GM19023 (cell line): ENCODE measurements at regions not wholly inside any gene's neighbourhood (a gene's known extent, or its start where the extent isn't known, plus 50 kb on each side); places are given as distances from the start of the nearest gene placed in this dataset.

Experiments
- ATAC-seq: cut with Tn5 transposase; IDR thresholded peaks from one replicate; pipeline ENCODE4 v1.9.1; 2021; ENCODE audit warnings: mild to moderate bottlenecking, moderate library complexity; ENCODE audit not compliant: unreplicated experiment

DNA sequence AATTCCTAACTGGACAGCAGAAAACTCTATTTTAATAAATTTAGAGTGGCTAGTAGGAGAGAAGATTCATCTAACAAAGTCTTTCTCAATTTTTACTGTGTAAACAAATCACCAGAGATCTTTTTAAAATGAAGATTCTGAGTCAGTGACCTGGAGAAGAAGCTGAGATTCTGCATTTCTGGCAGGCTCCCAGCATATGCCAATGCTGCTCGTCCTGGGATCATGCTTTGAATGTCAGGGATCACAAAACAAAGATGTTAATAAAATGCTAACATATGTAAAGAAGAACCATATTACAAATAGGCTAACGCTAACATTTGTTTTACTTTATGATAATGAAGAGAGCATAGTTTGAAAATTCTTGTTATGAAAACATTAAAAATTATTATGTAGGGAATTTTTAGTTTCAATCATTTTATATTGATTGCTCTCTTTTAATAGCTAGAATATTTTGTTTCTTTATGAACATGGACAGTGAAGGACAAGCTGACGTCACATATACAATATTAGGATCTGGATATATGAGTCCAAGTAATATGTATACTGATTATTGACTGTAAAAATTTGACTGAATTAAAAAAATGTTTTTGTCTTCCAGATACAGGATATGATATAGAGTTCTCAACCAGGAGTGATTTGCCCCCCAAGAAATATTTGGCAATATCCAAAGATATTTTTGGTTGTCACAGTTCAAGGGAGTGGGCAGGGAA is 160.8 kb upstream of the GPR149 start:
- no peak for ATAC-seq

DNA sequence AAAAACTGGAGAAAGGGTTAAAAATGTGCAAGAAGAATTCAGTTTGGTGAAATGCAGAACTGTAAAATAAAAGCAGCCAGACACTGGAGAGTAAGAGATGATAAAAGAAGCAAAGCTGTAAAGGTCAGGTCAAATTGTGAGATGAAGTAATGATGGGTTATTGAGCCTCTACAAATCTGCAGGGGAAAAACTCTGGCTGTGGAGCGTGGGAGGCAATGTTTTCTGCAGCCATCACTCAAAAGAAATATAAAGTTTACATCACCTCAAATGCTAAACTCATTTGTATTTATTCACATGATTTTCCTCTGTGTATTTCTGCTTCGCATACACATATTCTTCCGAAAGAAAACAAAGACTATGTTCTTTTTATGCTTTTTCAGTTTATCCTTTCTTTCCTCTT is 158.8 kb upstream of the GPR149 start:
- ATAC-seq: no peak

DNA sequence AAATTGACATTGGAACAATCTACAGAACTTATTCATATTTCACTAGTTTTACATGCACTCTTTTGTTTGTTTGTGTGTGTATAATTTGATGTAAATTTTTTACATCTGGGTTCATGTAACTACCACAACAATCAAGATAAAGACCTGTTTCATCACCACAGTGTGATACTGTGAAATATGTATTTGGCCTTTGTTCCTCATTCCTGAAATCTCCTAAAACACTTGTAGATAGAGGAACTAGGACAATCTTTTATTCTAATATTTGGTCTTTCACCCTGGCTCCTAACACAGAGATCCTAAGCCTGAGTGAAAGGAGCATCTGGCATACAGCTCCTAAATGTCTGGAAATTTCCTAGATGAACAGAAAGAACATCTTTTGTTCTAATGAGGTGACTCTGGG is 155.0 kb upstream of the GPR149 start:
- ATAC-seq: no peak

GRCh38 chr3:154584041-154584440 is 154.1 kb upstream of the GPR149 start:
- no peak for ATAC-seq

DNA sequence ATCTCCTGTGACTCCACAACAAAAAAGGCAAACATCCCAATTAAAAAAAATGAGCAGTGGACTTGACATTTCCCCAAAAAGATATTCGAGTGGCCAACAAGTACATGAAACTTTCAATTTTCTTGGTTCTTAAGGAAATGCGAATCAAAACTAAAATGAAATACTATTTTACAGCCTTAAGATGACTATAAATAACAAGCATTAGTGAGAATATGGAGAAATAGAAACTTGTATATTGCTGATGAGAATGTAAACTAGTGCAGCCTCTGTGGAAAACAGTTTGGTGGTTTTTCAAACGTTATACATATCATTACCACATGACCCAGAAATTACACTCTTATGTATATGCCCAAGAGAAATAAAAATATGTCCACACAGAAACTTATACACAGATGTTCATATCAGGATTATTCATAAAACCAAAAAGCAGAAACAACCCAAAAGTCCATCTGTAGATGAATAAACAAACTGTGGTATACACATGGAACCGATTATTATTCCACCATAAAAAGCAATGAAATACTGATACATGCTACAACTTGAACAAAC is 153.2 kb upstream of the GPR149 start:
- no peak for ATAC-seq

DNA sequence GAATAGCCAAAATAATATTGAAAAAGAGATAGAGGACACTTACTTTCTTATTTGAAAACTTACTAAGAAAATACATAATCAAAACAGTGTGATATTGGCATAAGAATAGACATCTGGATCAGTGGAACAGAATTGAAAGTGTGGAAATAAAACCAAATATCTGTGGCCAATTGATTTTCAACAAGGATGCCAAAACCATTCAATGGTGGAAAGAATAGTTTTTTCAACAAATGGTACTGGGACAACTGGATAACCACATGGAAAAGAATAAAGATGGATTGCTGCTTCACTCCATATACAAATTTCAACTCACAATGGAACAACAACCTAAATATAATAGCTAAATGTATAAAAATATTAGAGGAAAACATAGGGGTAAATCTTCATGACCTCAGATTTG is 152.5 kb upstream of the GPR149 start:
- no peak for ATAC-seq

- ATAC-seq: no peak
Observed at GRCh38 chr3:154571553-154572226, 141.7 kb upstream of the GPR149 start.

- no peak for ATAC-seq
Observed at GRCh38 chr3:154568064-154568463, 138.1 kb upstream of the GPR149 start.

DNA sequence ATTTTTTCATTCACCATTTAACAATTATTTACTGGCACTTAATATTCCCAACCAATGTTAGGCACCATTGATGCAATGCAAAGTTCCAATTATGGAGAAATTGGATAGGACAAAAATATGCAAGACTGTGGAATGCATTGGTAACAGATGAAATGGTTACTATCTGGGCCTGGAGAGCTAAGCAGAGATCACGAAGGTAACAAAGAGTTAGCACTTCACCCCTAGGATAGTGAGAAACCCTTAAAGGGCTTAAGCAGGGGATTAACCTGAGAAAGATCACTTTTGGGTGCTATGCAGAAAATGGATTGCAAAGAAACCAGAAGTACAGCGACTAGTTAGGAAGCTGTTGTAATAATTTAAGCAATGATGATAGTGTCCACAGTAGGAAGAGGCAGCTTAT is 129.6 kb upstream of the GPR149 start:
- no peak for ATAC-seq

- no peak for ATAC-seq
Observed at GRCh38 chr3:154552338-154552737, 122.3 kb upstream of the GPR149 start.

DNA sequence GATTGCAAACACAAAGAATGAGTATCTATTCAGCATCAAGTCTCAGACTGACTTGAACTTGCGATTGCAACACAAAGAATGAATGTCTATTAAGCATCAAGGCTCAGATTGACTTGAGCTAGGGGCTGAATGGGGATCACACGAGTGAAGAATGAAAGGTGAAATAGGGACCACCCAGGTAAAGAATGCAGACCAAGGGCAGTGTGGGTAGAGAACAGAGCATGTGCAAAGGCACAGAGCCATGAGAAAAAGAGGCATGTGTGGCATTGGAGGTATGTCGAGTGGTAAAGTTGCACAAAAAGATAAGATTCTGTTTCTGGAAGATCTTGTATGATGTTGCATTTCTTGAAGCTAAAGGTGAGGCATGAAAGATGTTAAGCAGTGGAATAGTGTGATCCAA is 119.4 kb upstream of the GPR149 start:
- ATAC-seq: no peak

- ATAC-seq: no peak
Observed at GRCh38 chr3:154548341-154548740, 118.4 kb upstream of the GPR149 start.

GRCh38 chr3:154542837-154543236 is 112.8 kb upstream of the GPR149 start:
- ATAC-seq: no peak

- no peak for ATAC-seq
Observed at GRCh38 chr3:154540950-154541604, 111.1 kb upstream of the GPR149 start.

- no peak for ATAC-seq
Observed at GRCh38 chr3:154538566-154539360, 108.8 kb upstream of the GPR149 start.

DNA sequence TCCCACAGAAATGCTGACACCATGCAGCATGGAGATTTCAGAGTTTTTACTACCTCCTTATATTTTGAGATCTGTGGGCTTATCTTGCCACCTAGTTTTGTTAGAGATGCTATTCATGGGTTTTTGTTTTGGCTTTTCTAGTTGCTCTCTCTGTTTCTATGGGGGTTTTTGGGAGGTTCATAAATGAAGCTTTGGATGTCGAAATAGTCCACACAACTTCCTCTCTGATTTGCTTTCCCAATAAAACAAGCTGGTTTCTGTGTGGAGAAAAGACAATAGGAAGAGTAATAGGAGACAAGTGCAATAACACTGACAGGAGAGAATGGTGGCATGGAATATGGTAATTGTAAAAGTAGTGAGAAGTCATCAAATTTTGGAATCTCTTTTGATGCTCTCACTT is 106.8 kb upstream of the GPR149 start:
- no peak for ATAC-seq

- ATAC-seq: no peak
Observed at GRCh38 chr3:154522036-154522602, 92.1 kb upstream of the GPR149 start.

GRCh38 chr3:154517404-154517803 is 87.4 kb upstream of the GPR149 start:
- no peak for ATAC-seq

GRCh38 chr3:154515921-154516320 is 85.9 kb upstream of the GPR149 start:
- no peak for ATAC-seq

DNA sequence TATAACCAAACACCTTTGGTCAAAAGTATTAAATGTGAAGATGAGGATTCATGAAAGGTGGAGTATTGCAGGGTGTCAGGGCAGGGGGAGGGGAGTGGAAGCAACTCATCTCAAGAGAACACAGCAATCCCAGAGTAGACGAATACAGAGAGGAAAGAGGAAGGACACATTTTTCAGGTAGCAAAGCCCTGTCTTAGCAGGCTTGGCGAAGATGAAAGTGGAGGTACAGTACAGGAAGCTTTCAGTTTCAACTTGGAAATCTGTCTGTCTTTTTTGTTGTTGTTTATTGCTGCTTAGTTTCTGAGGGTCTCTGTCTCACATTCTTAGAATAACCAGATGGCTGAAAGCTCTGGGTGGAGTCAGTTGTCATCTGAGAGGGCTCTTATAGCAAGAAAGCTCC is 80.8 kb upstream of the GPR149 start:
- ATAC-seq: no peak

GRCh38 chr3:154507727-154508126 is 77.7 kb upstream of the GPR149 start:
- no peak for ATAC-seq
